Testis (tissue), 2 donors: ENCODE measurements at regions not wholly inside any gene's neighbourhood (a gene's known extent, or its start where the extent isn't known, plus 50 kb on each side); places are given as distances from the start of the nearest gene placed in this dataset.

Experiments
- CTCF ChIP-seq, 3 experiments: fragments of 450-650 bp in 2 of 3; fragments of 200-600 bp in 1 of 3; sonication (generic) in 1 of 3; IDR thresholded peaks; one replicate each; pipeline ENCODE4 v1.5.1; 2016 to 2019; ENCODE audit warnings: antibody characterized with exemption in 3 of 3, mild to moderate bottlenecking in 2 of 3, moderate library complexity in 1 of 3
- POLR2A ChIP-seq: fragments of 450-650 bp; IDR thresholded peaks from one replicate; pipeline ENCODE4 v1.6.1; 2017; ENCODE audit warnings: antibody characterized with exemption, mild to moderate bottlenecking, moderate library complexity

DNA sequence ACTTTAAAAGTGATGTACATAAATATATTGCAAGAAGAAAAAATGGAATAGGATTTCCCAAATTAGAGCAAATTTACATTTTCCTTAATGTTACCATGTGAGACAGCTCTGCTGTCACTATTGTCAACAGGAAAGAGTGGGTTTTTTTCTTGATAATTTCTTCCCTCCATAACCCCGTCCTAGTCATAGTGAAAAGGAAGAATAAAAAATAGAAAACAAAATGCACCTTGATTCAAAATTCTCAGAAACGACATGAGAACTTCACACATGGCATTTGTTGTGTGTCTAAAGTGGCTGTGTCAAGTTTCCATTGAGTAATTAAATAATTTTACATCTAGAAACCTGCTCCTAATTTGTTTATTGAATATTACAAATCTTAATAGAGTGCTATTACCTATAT is 945.2 kb upstream of the SLC35B3 start:
- TF ChIP-seq POLR2A = no peak
- no peak for TF ChIP-seq CTCF (IDR thresholded peaks at IDR 0.05)
